ENCODE measurements at regions not wholly inside any gene's neighbourhood (a gene's known extent, or its start where the extent isn't known, plus 50 kb on each side); places are given as distances from the start of the nearest gene placed in this dataset.

DNA sequence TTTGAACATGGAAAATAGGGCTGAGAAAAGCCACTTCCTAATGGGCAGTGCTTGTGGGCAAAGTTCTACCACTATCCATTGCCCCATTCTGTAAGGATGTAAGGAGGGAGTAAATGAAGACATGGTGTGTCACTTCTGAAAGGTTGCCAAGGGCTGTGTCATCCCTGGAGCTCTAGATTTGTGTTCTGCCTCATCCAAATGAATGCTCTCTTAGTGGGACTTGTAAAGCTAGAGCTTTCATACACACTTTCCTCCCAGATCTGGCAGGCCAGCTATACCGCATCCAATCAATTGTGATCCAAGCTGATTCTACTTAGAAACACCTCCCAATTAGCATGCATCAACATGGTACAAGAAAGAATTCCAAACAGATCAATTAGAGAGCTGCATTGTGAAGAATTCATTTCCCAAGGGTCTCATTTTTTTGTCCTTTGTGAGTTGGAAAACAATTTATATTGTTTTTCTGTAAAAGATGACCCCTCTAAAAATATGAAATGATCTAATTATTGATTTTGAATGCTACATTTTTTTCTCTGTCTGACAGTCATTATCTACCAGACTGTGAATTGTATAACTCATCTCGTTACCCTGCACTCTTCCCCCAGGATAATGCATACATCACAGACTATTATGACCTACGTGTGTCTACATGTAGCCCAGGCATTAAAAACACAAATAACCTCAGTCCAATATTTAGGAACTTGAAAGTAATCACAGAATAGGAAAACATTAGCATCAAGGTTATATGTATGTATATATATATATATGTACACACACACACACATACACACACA lies 117.1 kb upstream of the DUSP10 start:
- no peak for FAIRE-seq
- H3K14ac ChIP-seq (ENCODE audit: insufficient read length) = no peak overlapping the region
- H2AFZ ChIP-seq (ENCODE audit: low read length) = no peak overlapping the region
- no peak overlapping the region for H2BK12ac ChIP-seq (ENCODE audit: low read depth, low read length)
- no peak overlapping the region for H4K5ac ChIP-seq (ENCODE audit: insufficient read length, low read depth, low read length)
- no peaks in the 10 kb centered on the region for H3K79me2 ChIP-seq (ENCODE audit: control insufficient read depth in 1 of 2, insufficient read depth in 2 of 2, low read length in 2 of 2)
- H2BK5ac ChIP-seq (ENCODE audit: low read depth, low read length) = no peak overlapping the region
- no peak overlapping the region for H2BK20ac ChIP-seq (ENCODE audit: low read length)
- no peak overlapping the region for H2BK15ac ChIP-seq (ENCODE audit: low read length)
- ChIA-PET CTCF (ENCODE audit: partially characterized antibody) (interaction anchor here (0.8 to 1.5 kb wide), 6 partner anchors 9 to 381 kb away, joined by 3 to 4 read pairs (median 3); no protein-coding TSS in a partner anchor), POLR2A (ENCODE audit: partially characterized antibody) (no interaction called here)
- no peaks in the 10 kb centered on the region for H3K27me3 ChIP-seq (replicated peaks in 1 of 4; ENCODE audit: control insufficient read depth in 3 of 4, extremely low read depth in 1 of 4, insufficient read depth in 3 of 4, low read length in 3 of 4)
- peaks cover 0 to 3% (median 0%) of the 10 kb centered on the region in 4 experiments; a peak in 1 of 7 replicates for H3K4me1 ChIP-seq (replicated peaks in 1 of 4; ENCODE audit: control insufficient read depth in 3 of 4, insufficient read depth in 4 of 4, low read length in 3 of 4)
- no peak overlapping the region for H2AK5ac ChIP-seq (ENCODE audit: low read depth, low read length)
- no peak overlapping the region for H4K8ac ChIP-seq (ENCODE audit: extremely low read depth, insufficient read depth, low read length)
- no peak overlapping the region; a peak in 1 of 7 replicates for H3K9ac ChIP-seq (replicated peaks in 1 of 4; ENCODE audit: extremely low read depth in 1 of 4, low read depth in 3 of 4, low read length in 3 of 4)
- H3K4me3 ChIP-seq (ENCODE audit: extremely low read depth in 1 of 4, insufficient read depth in 2 of 4, low read depth in 3 of 4, low read length in 4 of 4) = no peak overlapping the region
- 96% methylated on average over 3 of the region's 3 CpGs; no CpG with 5 or more reads in 1 of the 2 experiments for WGBS, 2 experiments (ENCODE audit: extremely low coverage in 1 of 2, insufficient coverage in 1 of 2, insufficient read length in 1 of 2, insufficient replicate concordance in 2 of 2, low coverage in 1 of 2, low lambda C conversion rate in 2 of 2, missing lambda C conversion rate in 1 of 2)
- no peak overlapping the region for H2BK120ac ChIP-seq (replicated peaks; ENCODE audit: low read depth, low read length)
- no peaks in the 10 kb centered on the region for H3K9me3 ChIP-seq (ENCODE audit: insufficient read depth in 2 of 2, low read depth in 1 of 2, low read length in 1 of 2)
- no peak overlapping the region for H3K18ac ChIP-seq (ENCODE audit: extremely low read depth, low read length)
- no peak overlapping the region for H3K27ac ChIP-seq (ENCODE audit: low read depth, low read length)
- no peaks in the 10 kb centered on the region for H3K79me1 ChIP-seq (ENCODE audit: low read depth, low read length)
- H3K23ac ChIP-seq (ENCODE audit: insufficient read length) = no peak overlapping the region
- no peaks in the 10 kb centered on the region for H3K23me2 ChIP-seq (ENCODE audit: low read depth, low read length)
- H4K91ac ChIP-seq (replicated peaks; ENCODE audit: insufficient read length, low read length) = no peak overlapping the region
- H3K56ac ChIP-seq (replicated peaks; ENCODE audit: insufficient read length, low read depth, low read length) = no peak overlapping the region
- no peaks in the 10 kb centered on the region for H4K20me1 ChIP-seq (replicated peaks in 1 of 2; ENCODE audit: control insufficient read depth in 1 of 2, insufficient read depth in 2 of 2, low read length in 2 of 2)
- H3K4me2 ChIP-seq (ENCODE audit: insufficient read depth in 1 of 2, low read depth in 2 of 2, low read length in 2 of 2) = no peak overlapping the region
- no peak overlapping the region for H3K4ac ChIP-seq (replicated peaks; ENCODE audit: insufficient read length, low read depth, low read length)
- H3K36me3 ChIP-seq (ENCODE audit: control insufficient read depth in 2 of 4, insufficient read depth in 4 of 4, low read length in 3 of 4) = no peaks in the 10 kb centered on the region
- DNase-seq (ENCODE audit: low read depth in 1 of 2, low spot score in 2 of 2) = no peak
- no peak for TF ChIP-seq CHD1 (IDR thresholded peaks at IDR 0.05; ENCODE audit: low read depth, low read length)
- no peak for TF ChIP-seq SIN3A (conservative IDR thresholded peaks at IDR 0.05 in 1 of 2, IDR thresholded peaks at IDR 0.05 in 1 of 2; ENCODE audit: low read depth in 1 of 2, low read length in 2 of 2)
- no peak for TF ChIP-seq POLR2A (IDR thresholded peaks at IDR 0.05; ENCODE audit: control extremely low read depth in 1 of 2, low read depth in 2 of 2, low read length in 2 of 2)
- TF ChIP-seq POU5F1 (IDR thresholded peaks at IDR 0.05; ENCODE audit: low read depth, low read length) = no peak
- no peak for TF ChIP-seq BRCA1 (IDR thresholded peaks at IDR 0.05; ENCODE audit: low read depth, low read length)
- no peak for TF ChIP-seq TAF1 (IDR thresholded peaks at IDR 0.05; ENCODE audit: low read depth, low read length)
- no peak for TF ChIP-seq NANOG (IDR thresholded peaks at IDR 0.05; ENCODE audit: insufficient read depth, low read depth, low read length, poor library complexity, severe bottlenecking)
- no peak for TF ChIP-seq NRF1 (IDR thresholded peaks at IDR 0.05; ENCODE audit: low read depth, low read length)
- TF ChIP-seq CBX5 (IDR thresholded peaks at IDR 0.05; ENCODE audit: low read depth, low read length) = no peak
- no peak for TF ChIP-seq CREB1 (IDR thresholded peaks at IDR 0.05)
- TF ChIP-seq RNF2 (IDR thresholded peaks at IDR 0.05; ENCODE audit: borderline replicate concordance, low read depth, low read length, missing control alignments, poor library complexity, severe bottlenecking) = no peak
- TF ChIP-seq, protein P1, sequence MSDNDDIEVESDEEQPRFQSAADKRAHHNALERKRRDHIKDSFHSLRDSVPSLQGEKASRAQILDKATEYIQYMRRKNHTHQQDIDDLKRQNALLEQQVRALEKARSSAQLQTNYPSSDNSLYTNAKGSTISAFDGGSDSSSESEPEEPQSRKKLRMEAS (IDR thresholded peaks at IDR 0.05) = no peak
- TF ChIP-seq SIX5 (IDR thresholded peaks at IDR 0.05; ENCODE audit: low read depth, low read length) = no peak

All from H1 (cell line).